GM12878 (cell line): ENCODE measurements at regions not wholly inside any gene's neighbourhood (a gene's known extent, or its start where the extent isn't known, plus 50 kb on each side); places are given as distances from the start of the nearest gene placed in this dataset.
A peak's percentile ranks its signal among the peaks of the same experiment; 100 is the strongest.

ENCODE experiments used
- CBX5 ChIP-seq: sonication (generic); IDR thresholded peaks from 2 replicates; pipeline ENCODE4 v1.6.1; 2016; ENCODE audit warnings: low read depth, moderate library complexity, mild to moderate bottlenecking, inconsistent platforms
- CREB1 ChIP-seq: IDR thresholded peaks from 2 replicates; pipeline ENCODE4 v1.6.1; 2012; ENCODE audit warnings: low read depth, mild to moderate bottlenecking, inconsistent platforms
- HDAC2 ChIP-seq: fragments of 200-600 bp; sonication (generic); IDR thresholded peaks from 2 replicates; pipeline ENCODE4 v1.6.1; 2017
- MLLT1 ChIP-seq: fragments of 450-650 bp; IDR thresholded peaks from 2 replicates; pipeline ENCODE4 v1.6.1; 2016; ENCODE audit warnings: mild to moderate bottlenecking
- NKRF ChIP-seq: fragments of 450-650 bp; conservative IDR thresholded peaks from 2 replicates; pipeline ENCODE4 v1.6.1; 2017; ENCODE audit warnings: mild to moderate bottlenecking, moderate library complexity
- PBX3 ChIP-seq: IDR thresholded peaks from 2 replicates; pipeline ENCODE4 v1.6.1; 2011; ENCODE audit warnings: mild to moderate bottlenecking, low read depth, low read length, moderate library complexity; ENCODE audit not compliant: insufficient replicate concordance
- RUNX3 ChIP-seq: IDR thresholded peaks from 2 replicates; pipeline ENCODE4 v1.6.1; 2012; ENCODE audit warnings: low read length, inconsistent platforms
- USF2 ChIP-seq: IDR thresholded peaks from 2 replicates; pipeline ENCODE4 v1.6.1; 2011; ENCODE audit warnings: low read depth, low read length, improper control_type of control experiment, borderline replicate concordance
- YBX1 ChIP-seq: fragments of 450-650 bp; IDR thresholded peaks from 2 replicates; pipeline ENCODE4 v1.6.1; 2016; ENCODE audit warnings: antibody characterized with exemption
- ZNF622 ChIP-seq: fragments of 450-650 bp; IDR thresholded peaks from 2 replicates; pipeline ENCODE4 v1.6.1; 2017; ENCODE audit warnings: mild to moderate bottlenecking, inconsistent platforms

- TF ChIP-seq PBX3 (peak; percentile 7), NKRF (no peak), HDAC2 (no peak), CREB1 (no peak), ZNF622 (no peak), MLLT1 (no peak), CBX5 (no peak), RUNX3 (no peak), USF2 (no peak), YBX1 (no peak)
- TF ChIP-seq, all 136 proteins: peak for 7
Observed at GRCh38 chr1:235052067-235053008, 76.3 kb downstream of the TOMM20 start (continued).
